ENCODE measurements at regions not wholly inside any gene's neighbourhood (a gene's known extent, or its start where the extent isn't known, plus 50 kb on each side); places are given as distances from the start of the nearest gene placed in this dataset.

DNA sequence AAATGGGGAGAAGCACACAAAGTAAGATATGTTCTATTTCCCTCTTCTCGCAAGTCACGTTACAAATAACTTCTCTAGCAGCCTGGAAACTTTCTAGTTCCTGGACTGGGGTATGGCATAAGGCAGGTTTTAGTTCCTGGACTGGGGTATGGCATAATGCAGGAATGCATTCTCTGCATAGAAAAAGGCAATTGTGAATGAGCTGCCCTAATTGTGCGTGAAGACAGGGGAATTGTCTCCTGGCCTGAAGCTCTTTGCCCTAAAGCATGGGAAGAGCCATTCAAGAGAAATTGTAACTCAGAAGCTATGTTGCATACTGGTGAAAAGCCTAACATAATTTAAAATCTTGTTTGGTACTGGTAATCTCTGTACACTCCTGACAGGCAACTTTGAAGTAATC lies 54.3 kb upstream of the CBLB start:
- TF ChIP-seq, protein P1, sequence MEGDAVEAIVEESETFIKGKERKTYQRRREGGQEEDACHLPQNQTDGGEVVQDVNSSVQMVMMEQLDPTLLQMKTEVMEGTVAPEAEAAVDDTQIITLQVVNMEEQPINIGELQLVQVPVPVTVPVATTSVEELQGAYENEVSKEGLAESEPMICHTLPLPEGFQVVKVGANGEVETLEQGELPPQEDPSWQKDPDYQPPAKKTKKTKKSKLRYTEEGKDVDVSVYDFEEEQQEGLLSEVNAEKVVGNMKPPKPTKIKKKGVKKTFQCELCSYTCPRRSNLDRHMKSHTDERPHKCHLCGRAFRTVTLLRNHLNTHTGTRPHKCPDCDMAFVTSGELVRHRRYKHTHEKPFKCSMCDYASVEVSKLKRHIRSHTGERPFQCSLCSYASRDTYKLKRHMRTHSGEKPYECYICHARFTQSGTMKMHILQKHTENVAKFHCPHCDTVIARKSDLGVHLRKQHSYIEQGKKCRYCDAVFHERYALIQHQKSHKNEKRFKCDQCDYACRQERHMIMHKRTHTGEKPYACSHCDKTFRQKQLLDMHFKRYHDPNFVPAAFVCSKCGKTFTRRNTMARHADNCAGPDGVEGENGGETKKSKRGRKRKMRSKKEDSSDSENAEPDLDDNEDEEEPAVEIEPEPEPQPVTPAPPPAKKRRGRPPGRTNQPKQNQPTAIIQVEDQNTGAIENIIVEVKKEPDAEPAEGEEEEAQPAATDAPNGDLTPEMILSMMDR (IDR thresholded peaks at IDR 0.05), result no peak
- intact Hi-C loops (cut with micrococcal nuclease), result no loop called here
- no peak overlapping the region for H3K27ac Mint-ChIP-seq
- CTCF ChIA-PET, result no interaction called here
- H3K4me3 Mint-ChIP-seq, result no peak overlapping the region
- peaks cover 13% of the 10 kb centered on the region for H3K9me3 Mint-ChIP-seq
- POLR2A ChIA-PET, result no interaction called here
- no peaks in the 10 kb centered on the region for H3K4me1 Mint-ChIP-seq
- no peaks in the 10 kb centered on the region for H3K36me3 Mint-ChIP-seq (ENCODE audit: low read depth)
- ATAC-seq (ENCODE audit: low read depth), result no peak
- no peak for DNase-seq
- H3K27me3 Mint-ChIP-seq, result no peaks in the 10 kb centered on the region

DNA sequence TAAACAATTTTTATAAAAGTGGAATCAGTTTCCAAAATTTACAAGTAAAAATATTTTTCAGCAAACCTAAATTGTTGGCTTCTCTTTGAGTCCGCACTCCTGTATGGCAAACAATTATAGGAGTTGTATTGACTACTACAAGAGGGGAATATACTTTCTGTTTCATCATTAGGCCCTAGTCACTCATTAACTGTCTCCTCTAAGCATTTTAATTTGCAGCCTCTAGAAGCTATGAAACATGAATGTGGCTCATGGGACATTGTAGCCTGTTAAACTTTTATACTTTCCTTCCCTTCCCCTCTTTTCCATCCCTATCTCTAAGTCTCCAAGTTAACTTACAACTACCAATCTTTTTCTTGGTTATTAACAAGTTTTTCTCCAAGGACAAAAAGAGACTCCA lies 58.9 kb upstream of the CBLB start:
- Mint-ChIP-seq H3K27me3 (no peaks in the 10 kb centered on the region), H3K4me3 (no peak overlapping the region), H3K27ac (no peak overlapping the region), H3K4me1 (no peaks in the 10 kb centered on the region), H3K36me3 (ENCODE audit: low read depth) (no peaks in the 10 kb centered on the region), H3K9me3 (no peaks in the 10 kb centered on the region)
- POLR2A ChIA-PET, result no interaction called here
- TF ChIP-seq, protein P1 (IDR thresholded peaks at IDR 0.05), result no peak
- DNase-seq (no peak), ATAC-seq (ENCODE audit: low read depth) (no peak)
- intact Hi-C loops (cut with micrococcal nuclease), result no loop called here
- CTCF ChIA-PET, result interaction anchor here (1.5 kb wide), 1 partner anchor 20 kb away, joined by 3 read pairs; no protein-coding TSS in a partner anchor

DNA sequence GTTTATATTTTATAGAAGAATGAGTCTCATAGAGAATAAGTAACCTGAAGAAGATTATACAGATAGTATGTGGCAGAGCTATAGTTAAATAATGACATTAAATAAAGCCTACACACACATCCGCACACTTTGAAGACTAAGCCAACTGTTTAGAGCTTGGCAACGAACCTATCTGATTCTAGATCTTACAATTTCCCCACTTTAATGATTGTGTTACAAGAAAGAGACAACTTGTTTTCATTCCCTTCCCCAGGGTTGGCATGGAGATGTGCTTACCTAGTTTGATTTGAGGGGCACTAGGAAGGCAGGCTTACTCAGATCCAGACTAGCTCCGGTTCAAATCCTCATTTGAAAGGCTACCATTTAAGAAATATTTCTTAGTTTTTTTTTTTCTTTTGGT lies 61.9 kb upstream of the CBLB start:
- ChIA-PET CTCF (no interaction called here), POLR2A (no interaction called here)
- DNase-seq, result no peak
- no peaks in the 10 kb centered on the region for H3K27me3 Mint-ChIP-seq
- no peak overlapping the region for H3K27ac Mint-ChIP-seq
- TF ChIP-seq, protein P1 (IDR thresholded peaks at IDR 0.05), result no peak
- no peaks in the 10 kb centered on the region for H3K4me1 Mint-ChIP-seq
- no peaks in the 10 kb centered on the region for H3K9me3 Mint-ChIP-seq
- no peak overlapping the region for H3K4me3 Mint-ChIP-seq
- intact Hi-C loops (cut with micrococcal nuclease), result no loop called here
- no peaks in the 10 kb centered on the region for H3K36me3 Mint-ChIP-seq (ENCODE audit: low read depth)
- no peak for ATAC-seq (ENCODE audit: low read depth)

DNA sequence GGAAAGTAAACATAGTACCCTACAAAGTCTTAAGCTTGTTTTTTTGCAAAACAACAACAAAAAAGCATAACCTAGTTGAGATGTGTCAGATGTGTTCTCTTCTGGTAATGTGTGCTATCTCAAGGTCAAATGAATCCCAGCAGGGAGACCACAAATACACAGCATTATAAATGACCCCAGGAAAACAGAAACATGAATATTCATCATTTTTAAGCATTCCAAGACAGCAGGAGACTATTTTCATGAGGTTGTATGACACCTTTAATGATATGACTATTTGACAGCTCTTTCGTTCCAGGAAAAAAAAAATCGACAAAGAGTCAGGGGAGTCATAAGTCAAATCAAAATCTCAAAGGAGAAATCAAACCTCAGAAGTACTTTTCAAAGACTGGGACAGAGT lies 62.7 kb upstream of the CBLB start:
- Mint-ChIP-seq H3K27ac (no peak overlapping the region), H3K4me1 (no peaks in the 10 kb centered on the region), H3K9me3 (no peaks in the 10 kb centered on the region), H3K27me3 (no peaks in the 10 kb centered on the region), H3K4me3 (no peak overlapping the region), H3K36me3 (ENCODE audit: low read depth) (no peaks in the 10 kb centered on the region)
- ChIA-PET CTCF (no interaction called here), POLR2A (no interaction called here)
- TF ChIP-seq, protein P1 (IDR thresholded peaks at IDR 0.05), result no peak
- intact Hi-C loops (cut with micrococcal nuclease), result no loop called here
- ATAC-seq (ENCODE audit: low read depth) (no peak), DNase-seq (no peak)

DNA sequence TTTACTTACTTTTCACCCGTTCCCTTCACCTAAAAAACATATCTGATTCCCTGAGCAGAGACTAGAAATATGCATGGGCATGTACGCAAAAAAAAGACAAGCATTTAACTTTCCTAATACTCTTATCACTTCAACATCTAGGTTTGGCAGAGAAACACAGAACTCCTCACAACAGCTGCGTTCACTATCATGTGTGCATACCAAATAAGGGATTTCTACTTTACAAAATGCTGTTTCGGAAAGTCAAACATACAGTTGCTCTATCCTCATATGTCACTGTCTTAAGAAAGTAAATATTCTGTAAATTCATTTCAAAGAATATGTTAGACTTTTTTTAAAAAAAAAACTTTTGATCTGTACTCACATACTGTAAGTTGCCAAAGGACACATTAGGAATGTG lies 65.1 kb upstream of the CBLB start:
- no peaks in the 10 kb centered on the region for H3K4me1 Mint-ChIP-seq
- ATAC-seq (ENCODE audit: low read depth) (no peak), DNase-seq (no peak)
- TF ChIP-seq, protein P1 (IDR thresholded peaks at IDR 0.05), result no peak
- no peak overlapping the region for H3K4me3 Mint-ChIP-seq
- no peaks in the 10 kb centered on the region for H3K27me3 Mint-ChIP-seq
- H3K27ac Mint-ChIP-seq, result no peak overlapping the region
- CTCF ChIA-PET, result no interaction called here
- H3K36me3 Mint-ChIP-seq (ENCODE audit: low read depth), result no peaks in the 10 kb centered on the region
- POLR2A ChIA-PET, result no interaction called here
- intact Hi-C loops (cut with micrococcal nuclease), result no loop called here
- H3K9me3 Mint-ChIP-seq, result no peaks in the 10 kb centered on the region

Measured in activated B cell treated with CpG ODN at 0.5 μM for 24 hours (primary cell).